H9 (cell line): ENCODE measurements at regions not wholly inside any gene's neighbourhood (a gene's known extent, or its start where the extent isn't known, plus 50 kb on each side); places are given as distances from the start of the nearest gene placed in this dataset.

ENCODE experiments used
- DNase-seq: peaks from one replicate; pipeline ENCODE4 v3.0.0-alpha.2; 2017
- H2AFZ ChIP-seq: one replicate; pipeline ENCODE4 v1.6.1; 2013; ENCODE audit warnings: mild to moderate bottlenecking, low read length, control low read depth, moderate library complexity
- H2AK5ac ChIP-seq: 2 replicates; pipeline ENCODE4 v1.6.1; 2013; ENCODE audit warnings: low read length, control low read depth, mixed read lengths; ENCODE audit not compliant: insufficient read length
- H2BK120ac ChIP-seq: one replicate; pipeline ENCODE4 v1.6.1; 2013; ENCODE audit warnings: low read depth, mild to moderate bottlenecking, low read length, control low read depth, inconsistent platforms; ENCODE audit not compliant: poor library complexity, severe bottlenecking
- H2BK12ac ChIP-seq: 2 replicates; pipeline ENCODE4 v1.6.1; 2013; ENCODE audit warnings: low read length, control low read depth, mixed read lengths, low read depth; ENCODE audit not compliant: insufficient read length
- H2BK15ac ChIP-seq: 2 replicates; pipeline ENCODE4 v1.6.1; 2013; ENCODE audit warnings: low read depth, low read length, control low read depth
- H2BK20ac ChIP-seq: one replicate; pipeline ENCODE4 v1.6.1; 2013; ENCODE audit warnings: low read depth, mild to moderate bottlenecking, low read length, control low read depth, inconsistent platforms; ENCODE audit not compliant: poor library complexity, severe bottlenecking
- H2BK5ac ChIP-seq: 2 replicates; pipeline ENCODE4 v1.6.1; 2013; ENCODE audit warnings: low read length, control low read depth, mixed read lengths; ENCODE audit not compliant: insufficient read length
- H3K14ac ChIP-seq: 2 replicates; pipeline ENCODE4 v1.6.1; 2013; ENCODE audit warnings: low read length, control low read depth; ENCODE audit not compliant: insufficient read depth
- H3K18ac ChIP-seq: 2 replicates; pipeline ENCODE4 v1.6.1; 2013; ENCODE audit warnings: low read depth, mild to moderate bottlenecking, mixed read lengths, low read length, control low read depth; ENCODE audit not compliant: insufficient read length
- H3K23ac ChIP-seq: 2 replicates; pipeline ENCODE4 v1.6.1; 2013; ENCODE audit warnings: low read length, control low read depth, mixed read lengths, low read depth; ENCODE audit not compliant: insufficient read length
- H3K23me2 ChIP-seq: 2 replicates; pipeline ENCODE4 v1.6.1; 2013; ENCODE audit warnings: low read depth, mild to moderate bottlenecking, mixed read lengths, low read length, control low read depth; ENCODE audit not compliant: insufficient read length, poor library complexity, severe bottlenecking
- H3K27ac ChIP-seq: 2 replicates; pipeline ENCODE4 v1.5.1; 2013; ENCODE audit warnings: low read length, control low read depth, mixed read lengths, low read depth; ENCODE audit not compliant: insufficient read length
- H3K27me3 ChIP-seq: 2 replicates; pipeline ENCODE4 v1.6.1; 2013; ENCODE audit warnings: low read length, control low read depth, inconsistent platforms; ENCODE audit not compliant: insufficient read depth
- H3K4ac ChIP-seq: 2 replicates; pipeline ENCODE4 v1.6.1; 2013; ENCODE audit warnings: low read depth, mild to moderate bottlenecking, control low read depth, inconsistent platforms, low read length, moderate library complexity
- H3K4me1 ChIP-seq: 2 replicates; pipeline ENCODE4 v1.6.1; 2013; ENCODE audit warnings: low read length, control low read depth, inconsistent platforms; ENCODE audit not compliant: insufficient read depth
- H3K4me2 ChIP-seq: 2 replicates; pipeline ENCODE4 v1.6.1; 2013; ENCODE audit warnings: low read length, control low read depth, mixed read lengths; ENCODE audit not compliant: insufficient read length, insufficient read depth
- H3K56ac ChIP-seq: 2 replicates; pipeline ENCODE4 v1.6.1; 2013; ENCODE audit warnings: low read depth, mild to moderate bottlenecking, mixed read lengths, low read length, control low read depth; ENCODE audit not compliant: insufficient read length
- H3K79me1 ChIP-seq: 2 replicates; pipeline ENCODE4 v1.6.1; 2013; ENCODE audit warnings: low read depth, mild to moderate bottlenecking, moderate library complexity, low read length, control low read depth, inconsistent platforms; ENCODE audit not compliant: insufficient read depth, poor library complexity, severe bottlenecking
- H3K79me2 ChIP-seq: 2 replicates; pipeline ENCODE4 v1.6.1; 2013; ENCODE audit warnings: low read length, control low read depth, inconsistent platforms; ENCODE audit not compliant: insufficient read depth
- H3K9ac ChIP-seq: 2 replicates; pipeline ENCODE4 v1.6.1; 2013; ENCODE audit warnings: low read length, control low read depth, mixed read lengths; ENCODE audit not compliant: insufficient read length; ENCODE audit errors: extremely low read depth
- H3K9me3 ChIP-seq: one replicate; pipeline ENCODE4 v1.6.1; 2013; ENCODE audit warnings: low read depth, low read length, inconsistent platforms; ENCODE audit not compliant: control insufficient read depth
- H3T11ph ChIP-seq: one replicate; pipeline ENCODE4 v1.6.1; 2013; ENCODE audit warnings: mild to moderate bottlenecking, low read length, control low read depth, inconsistent platforms
- H4K20me1 ChIP-seq: one replicate; pipeline ENCODE4 v1.6.1; 2013; ENCODE audit not compliant: control insufficient read depth, insufficient read length, insufficient read depth
- H4K5ac ChIP-seq: 2 replicates; pipeline ENCODE4 v1.6.1; 2013; ENCODE audit warnings: low read depth, mild to moderate bottlenecking, mixed read lengths, low read length, control low read depth; ENCODE audit not compliant: insufficient read length
- H4K8ac ChIP-seq: replicated peaks from 2 replicates; pipeline ENCODE4 v1.6.1; 2013; ENCODE audit warnings: low read length, control low read depth, mixed read lengths, low read depth; ENCODE audit not compliant: insufficient read length
- H4K91ac ChIP-seq: 2 replicates; pipeline ENCODE4 v1.6.1; 2013; ENCODE audit warnings: low read depth, mild to moderate bottlenecking, moderate library complexity, mixed read lengths, low read length, control low read depth; ENCODE audit not compliant: insufficient read length
- H3K27ac Mint-ChIP-seq, 3 experiments: 2 replicates in 2 of 3; 3 replicates in 1 of 3; pipeline ENCODE4 v1.8.0; 2020 to 2021; ENCODE audit warnings: mixed read lengths in 3 of 3, mild to moderate bottlenecking in 1 of 3, moderate library complexity in 1 of 3
- H3K27me3 Mint-ChIP-seq: 2 replicates; pipeline ENCODE4 v1.8.0; 2021; ENCODE audit warnings: low read depth, mild to moderate bottlenecking, moderate library complexity, mixed read lengths
- H3K36me3 Mint-ChIP-seq, 3 experiments: 2 replicates in 2 of 3; 3 replicates in 1 of 3; pipeline ENCODE4 v1.8.0; 2020 to 2021; ENCODE audit warnings: low read depth in 3 of 3, mixed read lengths in 3 of 3; ENCODE audit not compliant: insufficient read depth in 1 of 3
- H3K4me1 Mint-ChIP-seq, 2 experiments: 2 replicates each; pipeline ENCODE4 v1.8.0; 2020; ENCODE audit warnings: mixed read lengths in 2 of 2
- H3K4me3 Mint-ChIP-seq, 2 experiments: 2 replicates in 1 of 2; 3 replicates in 1 of 2; pipeline ENCODE4 v1.8.0; 2020 to 2021; ENCODE audit warnings: mild to moderate bottlenecking in 2 of 2, mixed read lengths in 2 of 2, moderate library complexity in 1 of 2
- H3K9me3 Mint-ChIP-seq, 2 experiments: 2 replicates in 1 of 2; 3 replicates in 1 of 2; pipeline ENCODE4 v1.8.0; 2020; ENCODE audit warnings: mild to moderate bottlenecking in 2 of 2, mixed read lengths in 2 of 2, moderate library complexity in 1 of 2
- CTCF ChIP-seq: fragments of 200-600 bp; sonication (generic); conservative IDR thresholded peaks from 3 replicates; pipeline ENCODE4 v1.8.0; 2021; ENCODE audit warnings: antibody characterized with exemption, mild to moderate bottlenecking
- WGBS: extraction: QIAGEN DNeasy Blood & Tissue Kit; methylation state at CpG from one replicate; pipeline ENCODE4 v1.1.7; 2013; ENCODE audit warnings: missing lambda C conversion rate, low lambda C conversion rate, mixed read lengths; ENCODE audit not compliant: insufficient read length; ENCODE audit errors: extremely low coverage; 5-methylcytosine and 5-hydroxymethylcytosine counted together

DNA sequence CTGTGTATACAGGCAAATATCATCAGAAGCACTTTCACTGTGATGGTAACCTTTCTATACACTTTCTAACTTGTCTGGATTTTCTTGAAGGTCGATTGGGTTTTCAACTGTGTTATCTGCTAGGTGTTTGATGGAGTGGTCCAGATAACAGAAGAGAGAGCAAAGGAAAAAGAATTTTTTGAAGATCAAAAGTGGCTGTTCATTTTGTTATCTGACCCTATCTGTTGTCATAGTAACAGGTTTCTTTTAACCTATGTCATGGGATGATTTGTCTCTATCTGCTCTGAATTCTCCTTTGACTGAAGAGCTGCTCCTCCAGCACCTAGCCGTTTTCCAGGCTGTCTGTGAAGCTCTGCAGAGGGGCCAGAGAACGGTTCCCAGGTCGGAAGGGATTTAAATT lies 77.8 kb upstream of the IRX2 start:
- no peak overlapping the region for H2BK120ac ChIP-seq
- no peaks in the 10 kb centered on the region for H3K79me2 ChIP-seq
- Mint-ChIP-seq H3K9me3 (peaks cover 3 to 7% of the 10 kb centered on the region in 2 experiments; a peak in 4 of 5 replicates), H3K27ac (no peak overlapping the region), H3K36me3 (no peaks in the 10 kb centered on the region; a peak in 1 of 7 replicates), H3K4me1 (peaks cover 13% of the 10 kb centered on the region in 2 experiments), H3K27me3 (peaks cover 15% of the 10 kb centered on the region), H3K4me3 (no peak overlapping the region)
- no peak for TF ChIP-seq CTCF
- no peak overlapping the region for H2BK5ac ChIP-seq
- no peak overlapping the region for H2AK5ac ChIP-seq
- H4K91ac ChIP-seq, result no peak overlapping the region
- no peaks in the 10 kb centered on the region for H3K23me2 ChIP-seq
- no peak overlapping the region for H3K14ac ChIP-seq
- H2BK12ac ChIP-seq, result no peak overlapping the region
- no peak overlapping the region for H3K9ac ChIP-seq
- no peak overlapping the region for H3K27ac ChIP-seq
- H2AFZ ChIP-seq, result no peak overlapping the region
- H3K56ac ChIP-seq, result no peak overlapping the region
- H3K9me3 ChIP-seq, result no peaks in the 10 kb centered on the region
- no peak overlapping the region for H3K4ac ChIP-seq
- H3K18ac ChIP-seq, result no peak overlapping the region
- no peak overlapping the region for H3K23ac ChIP-seq
- H4K5ac ChIP-seq, result no peak overlapping the region
- H4K8ac ChIP-seq, result no peak overlapping the region
- no peaks in the 10 kb centered on the region for H3K27me3 ChIP-seq
- no peak overlapping the region for H3T11ph ChIP-seq
- no peak overlapping the region for H3K4me2 ChIP-seq
- no peaks in the 10 kb centered on the region for H3K4me1 ChIP-seq
- no peaks in the 10 kb centered on the region for H3K79me1 ChIP-seq
- DNase-seq, result no peak
- WGBS, result no CpG with 5 or more reads among the region's 4 CpGs
- H2BK15ac ChIP-seq, result no peak overlapping the region
- no peak overlapping the region for H2BK20ac ChIP-seq
- H4K20me1 ChIP-seq, result no peaks in the 10 kb centered on the region
